GM23338 (cell line): ENCODE measurements at regions not wholly inside any gene's neighbourhood (a gene's known extent, or its start where the extent isn't known, plus 50 kb on each side); places are given as distances from the start of the nearest gene placed in this dataset.

Experiments
- ATAC-seq: fragments of 200-7000 bp; cut with Tn5 transposase; 3 replicates; pipeline ENCODE4 v1.9.1; 2020
- DNase-seq: peaks from one replicate; pipeline ENCODE4 v3.0.0-alpha.2; 2015; ENCODE audit warnings: low spot score
- H2AFZ ChIP-seq: fragments of 200-600 bp; sonication (generic); 2 replicates; pipeline ENCODE4 v1.8.0; 2016; ENCODE audit warnings: antibody characterized with exemption, mild to moderate bottlenecking, moderate library complexity
- H3F3A ChIP-seq: fragments of 200-600 bp; sonication (generic); replicated peaks from 2 replicates; pipeline ENCODE4 v1.8.0; 2017; ENCODE audit warnings: antibody characterized with exemption, mixed run types, low read depth
- H3K27ac ChIP-seq: fragments of 200-600 bp; sonication (generic); 2 replicates; pipeline ENCODE4 v1.6.1; 2016; ENCODE audit warnings: low read depth
- H3K27me3 ChIP-seq: fragments of 200-600 bp; sonication (generic); 2 replicates; pipeline ENCODE4 v1.8.0; 2016; ENCODE audit warnings: mild to moderate bottlenecking, mixed run types, moderate library complexity; ENCODE audit not compliant: insufficient read depth
- H3K36me3 ChIP-seq: fragments of 200-600 bp; sonication (generic); 2 replicates; pipeline ENCODE4 v1.8.0; 2016; ENCODE audit warnings: mild to moderate bottlenecking; ENCODE audit not compliant: insufficient read depth
- H3K4me1 ChIP-seq: fragments of 200-600 bp; sonication (generic); 2 replicates; pipeline ENCODE4 v1.8.0; 2016; ENCODE audit warnings: mild to moderate bottlenecking, moderate library complexity; ENCODE audit not compliant: insufficient read depth
- H3K4me2 ChIP-seq: fragments of 200-600 bp; sonication (generic); 2 replicates; pipeline ENCODE4 v1.7.1; 2017; ENCODE audit warnings: mixed run types
- H3K4me3 ChIP-seq: fragments of 200-600 bp; sonication (generic); 2 replicates; pipeline ENCODE4 v1.6.1; 2016; ENCODE audit warnings: mixed run types
- H3K79me2 ChIP-seq: fragments of 200-600 bp; sonication (generic); replicated peaks from 2 replicates; pipeline ENCODE4 v1.8.0; 2017; ENCODE audit warnings: mild to moderate bottlenecking; ENCODE audit not compliant: insufficient read depth
- H3K9me2 ChIP-seq: fragments of 200-600 bp; sonication (generic); 2 replicates; pipeline ENCODE4 v1.8.0; 2017; ENCODE audit not compliant: insufficient read depth
- H4K20me1 ChIP-seq: fragments of 200-600 bp; sonication (generic); replicated peaks from 2 replicates; pipeline ENCODE4 v1.8.0; 2017; ENCODE audit warnings: mild to moderate bottlenecking; ENCODE audit not compliant: insufficient read depth
- H3K27ac Mint-ChIP-seq: 2 replicates; pipeline ENCODE4 v1.8.0; 2020; ENCODE audit warnings: inconsistent platforms, mild to moderate bottlenecking, moderate library complexity, mixed read lengths
- H3K27me3 Mint-ChIP-seq: 3 replicates; pipeline ENCODE4 v1.8.0; 2022; ENCODE audit warnings: low read depth, mild to moderate bottlenecking, moderate library complexity, mixed read lengths, inconsistent platforms; ENCODE audit not compliant: insufficient read depth, poor library complexity
- H3K36me3 Mint-ChIP-seq: 3 replicates; pipeline ENCODE4 v1.8.0; 2021; ENCODE audit warnings: low read depth, mild to moderate bottlenecking, inconsistent platforms, moderate library complexity, mixed read lengths
- H3K4me1 Mint-ChIP-seq: 3 replicates; pipeline ENCODE4 v1.8.0; 2020; ENCODE audit warnings: mild to moderate bottlenecking, inconsistent platforms, mixed read lengths
- H3K4me3 Mint-ChIP-seq: 3 replicates; pipeline ENCODE4 v1.8.0; 2021; ENCODE audit warnings: moderate library complexity, mild to moderate bottlenecking, inconsistent platforms, mixed read lengths
- H3K9me3 Mint-ChIP-seq: 3 replicates; pipeline ENCODE4 v1.8.0; 2020; ENCODE audit warnings: moderate library complexity, mild to moderate bottlenecking, inconsistent platforms, mixed read lengths
- CREB1 ChIP-seq: fragments of 250-450 bp; sonication (Bioruptor Pico); IDR thresholded peaks from 2 replicates; pipeline ENCODE4 v1.5.0; 2020; ENCODE audit warnings: low read depth, mild to moderate bottlenecking, moderate library complexity
- EZH2 ChIP-seq: fragments of 200-600 bp; sonication (generic); IDR thresholded peaks from one replicate; pipeline ENCODE4 v1.8.0; 2017; ENCODE audit warnings: antibody characterized with exemption, mild to moderate bottlenecking, low read depth; ENCODE audit not compliant: unreplicated experiment
- EZH2phosphoT487 ChIP-seq: fragments of 200-600 bp; sonication (generic); IDR thresholded peaks from one replicate; pipeline ENCODE4 v1.8.1; 2018; ENCODE audit warnings: antibody characterized with exemption; ENCODE audit not compliant: unreplicated experiment
- JUNB ChIP-seq: IDR thresholded peaks from one replicate; pipeline ENCODE4 v1.6.1; 2016; ENCODE audit warnings: antibody characterized with exemption; ENCODE audit not compliant: unreplicated experiment
- POLR2AphosphoS5 ChIP-seq: IDR thresholded peaks from 2 replicates; pipeline ENCODE4 v1.6.1; 2016; ENCODE audit warnings: antibody characterized with exemption, low read depth
- STAT1 ChIP-seq: IDR thresholded peaks from one replicate; pipeline ENCODE4 v1.6.1; 2016; ENCODE audit warnings: antibody characterized with exemption; ENCODE audit not compliant: unreplicated experiment
- ZNF114 ChIP-seq: fragments of 250-450 bp; sonication (Bioruptor Pico); IDR thresholded peaks from 2 replicates; pipeline ENCODE4 v1.5.0; 2020; ENCODE audit warnings: mild to moderate bottlenecking, moderate library complexity
- ZNF331 ChIP-seq: fragments of 250-450 bp; sonication (Bioruptor Pico); IDR thresholded peaks from 2 replicates; pipeline ENCODE4 v1.5.0; 2020; ENCODE audit warnings: low read depth, mild to moderate bottlenecking, moderate library complexity
- TF ChIP-seq, protein P1 (sequence below): IDR thresholded peaks from one replicate; pipeline ENCODE4 v1.6.1; 2018; ENCODE audit warnings: antibody characterized with exemption; ENCODE audit not compliant: unreplicated experiment
- TF ChIP-seq, protein P2 (sequence below): IDR thresholded peaks from 2 replicates; pipeline ENCODE4 v1.6.1; 2016; ENCODE audit warnings: antibody characterized with exemption
- TF ChIP-seq, protein P3 (sequence below): fragments of 250-450 bp; sonication (Bioruptor Pico); IDR thresholded peaks from 2 replicates; pipeline ENCODE4 v1.5.0; 2020; ENCODE audit warnings: mild to moderate bottlenecking, moderate library complexity
- TF ChIP-seq, protein P4 (sequence below), 2 experiments: fragments of 200-600 bp in 1 of 2; sonication (generic) in 1 of 2; conservative IDR thresholded peaks; 2 replicates each; pipeline versions ENCODE4 v1.5.1 to v1.6.1; 2016 to 2017; ENCODE audit warnings: antibody characterized with exemption in 2 of 2, low read depth in 2 of 2, mild to moderate bottlenecking in 2 of 2, moderate library complexity in 1 of 2

DNA sequence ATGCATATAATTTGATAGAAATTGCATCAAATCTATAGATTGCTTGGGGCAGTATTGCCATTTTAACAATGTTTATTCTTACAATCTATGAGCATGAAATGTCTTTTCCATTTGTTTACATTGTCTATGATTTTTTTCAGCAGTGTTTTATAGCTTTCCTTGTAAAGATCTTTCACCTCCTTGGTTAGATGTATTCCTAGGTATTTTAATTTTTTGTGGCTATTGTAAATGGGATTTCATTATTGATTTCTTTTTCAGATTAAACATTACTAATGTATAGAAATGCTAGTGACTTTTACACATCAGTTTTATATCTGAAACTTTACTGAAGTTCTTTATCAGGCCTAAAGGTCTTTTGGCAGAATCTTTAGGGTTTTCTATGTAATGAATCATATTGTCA, 237.6 kb upstream of the STAC start:
- Histone ChIP-seq H3K27me3 (no peaks in the 10 kb centered on the region), H3K4me3 (no peak overlapping the region), H3K4me2 (no peak overlapping the region), H3K27ac (no peak overlapping the region), H3K36me3 (no peaks in the 10 kb centered on the region), H4K20me1 (no peaks in the 10 kb centered on the region), H3K9me2 (0 out of 2 replicates have a peak, but pooled peaks cover 5% of the 10 kb centered on the region), H3F3A (no peaks in the 10 kb centered on the region), H3K4me1 (no peaks in the 10 kb centered on the region), H3K79me2 (no peaks in the 10 kb centered on the region), H2AFZ (no peak overlapping the region)
- ATAC-seq (no peak), DNase-seq (no peak)
- no peak overlapping the region for H3K27ac Mint-ChIP-seq
- no peak overlapping the region for H3K4me3 Mint-ChIP-seq
- H3K36me3 Mint-ChIP-seq: no peaks in the 10 kb centered on the region
- H3K9me3 Mint-ChIP-seq: no peaks in the 10 kb centered on the region
- no peaks in the 10 kb centered on the region for H3K4me1 Mint-ChIP-seq
- no peak for TF ChIP-seq STAT1
- no peak for TF ChIP-seq ZNF114 (CRISPR knock-in tag)
- no peak for TF ChIP-seq EZH2phosphoT487
- TF ChIP-seq, protein P1, sequence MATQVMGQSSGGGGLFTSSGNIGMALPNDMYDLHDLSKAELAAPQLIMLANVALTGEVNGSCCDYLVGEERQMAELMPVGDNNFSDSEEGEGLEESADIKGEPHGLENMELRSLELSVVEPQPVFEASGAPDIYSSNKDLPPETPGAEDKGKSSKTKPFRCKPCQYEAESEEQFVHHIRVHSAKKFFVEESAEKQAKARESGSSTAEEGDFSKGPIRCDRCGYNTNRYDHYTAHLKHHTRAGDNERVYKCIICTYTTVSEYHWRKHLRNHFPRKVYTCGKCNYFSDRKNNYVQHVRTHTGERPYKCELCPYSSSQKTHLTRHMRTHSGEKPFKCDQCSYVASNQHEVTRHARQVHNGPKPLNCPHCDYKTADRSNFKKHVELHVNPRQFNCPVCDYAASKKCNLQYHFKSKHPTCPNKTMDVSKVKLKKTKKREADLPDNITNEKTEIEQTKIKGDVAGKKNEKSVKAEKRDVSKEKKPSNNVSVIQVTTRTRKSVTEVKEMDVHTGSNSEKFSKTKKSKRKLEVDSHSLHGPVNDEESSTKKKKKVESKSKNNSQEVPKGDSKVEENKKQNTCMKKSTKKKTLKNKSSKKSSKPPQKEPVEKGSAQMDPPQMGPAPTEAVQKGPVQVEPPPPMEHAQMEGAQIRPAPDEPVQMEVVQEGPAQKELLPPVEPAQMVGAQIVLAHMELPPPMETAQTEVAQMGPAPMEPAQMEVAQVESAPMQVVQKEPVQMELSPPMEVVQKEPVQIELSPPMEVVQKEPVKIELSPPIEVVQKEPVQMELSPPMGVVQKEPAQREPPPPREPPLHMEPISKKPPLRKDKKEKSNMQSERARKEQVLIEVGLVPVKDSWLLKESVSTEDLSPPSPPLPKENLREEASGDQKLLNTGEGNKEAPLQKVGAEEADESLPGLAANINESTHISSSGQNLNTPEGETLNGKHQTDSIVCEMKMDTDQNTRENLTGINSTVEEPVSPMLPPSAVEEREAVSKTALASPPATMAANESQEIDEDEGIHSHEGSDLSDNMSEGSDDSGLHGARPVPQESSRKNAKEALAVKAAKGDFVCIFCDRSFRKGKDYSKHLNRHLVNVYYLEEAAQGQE: no peak
- TF ChIP-seq JUNB: no peak
- TF ChIP-seq EZH2: no peak
- TF ChIP-seq, protein P2, sequence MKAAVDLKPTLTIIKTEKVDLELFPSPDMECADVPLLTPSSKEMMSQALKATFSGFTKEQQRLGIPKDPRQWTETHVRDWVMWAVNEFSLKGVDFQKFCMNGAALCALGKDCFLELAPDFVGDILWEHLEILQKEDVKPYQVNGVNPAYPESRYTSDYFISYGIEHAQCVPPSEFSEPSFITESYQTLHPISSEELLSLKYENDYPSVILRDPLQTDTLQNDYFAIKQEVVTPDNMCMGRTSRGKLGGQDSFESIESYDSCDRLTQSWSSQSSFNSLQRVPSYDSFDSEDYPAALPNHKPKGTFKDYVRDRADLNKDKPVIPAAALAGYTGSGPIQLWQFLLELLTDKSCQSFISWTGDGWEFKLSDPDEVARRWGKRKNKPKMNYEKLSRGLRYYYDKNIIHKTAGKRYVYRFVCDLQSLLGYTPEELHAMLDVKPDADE: no peak
- TF ChIP-seq ZNF331 (CRISPR knock-in tag): no peak
- TF ChIP-seq, protein P3, sequence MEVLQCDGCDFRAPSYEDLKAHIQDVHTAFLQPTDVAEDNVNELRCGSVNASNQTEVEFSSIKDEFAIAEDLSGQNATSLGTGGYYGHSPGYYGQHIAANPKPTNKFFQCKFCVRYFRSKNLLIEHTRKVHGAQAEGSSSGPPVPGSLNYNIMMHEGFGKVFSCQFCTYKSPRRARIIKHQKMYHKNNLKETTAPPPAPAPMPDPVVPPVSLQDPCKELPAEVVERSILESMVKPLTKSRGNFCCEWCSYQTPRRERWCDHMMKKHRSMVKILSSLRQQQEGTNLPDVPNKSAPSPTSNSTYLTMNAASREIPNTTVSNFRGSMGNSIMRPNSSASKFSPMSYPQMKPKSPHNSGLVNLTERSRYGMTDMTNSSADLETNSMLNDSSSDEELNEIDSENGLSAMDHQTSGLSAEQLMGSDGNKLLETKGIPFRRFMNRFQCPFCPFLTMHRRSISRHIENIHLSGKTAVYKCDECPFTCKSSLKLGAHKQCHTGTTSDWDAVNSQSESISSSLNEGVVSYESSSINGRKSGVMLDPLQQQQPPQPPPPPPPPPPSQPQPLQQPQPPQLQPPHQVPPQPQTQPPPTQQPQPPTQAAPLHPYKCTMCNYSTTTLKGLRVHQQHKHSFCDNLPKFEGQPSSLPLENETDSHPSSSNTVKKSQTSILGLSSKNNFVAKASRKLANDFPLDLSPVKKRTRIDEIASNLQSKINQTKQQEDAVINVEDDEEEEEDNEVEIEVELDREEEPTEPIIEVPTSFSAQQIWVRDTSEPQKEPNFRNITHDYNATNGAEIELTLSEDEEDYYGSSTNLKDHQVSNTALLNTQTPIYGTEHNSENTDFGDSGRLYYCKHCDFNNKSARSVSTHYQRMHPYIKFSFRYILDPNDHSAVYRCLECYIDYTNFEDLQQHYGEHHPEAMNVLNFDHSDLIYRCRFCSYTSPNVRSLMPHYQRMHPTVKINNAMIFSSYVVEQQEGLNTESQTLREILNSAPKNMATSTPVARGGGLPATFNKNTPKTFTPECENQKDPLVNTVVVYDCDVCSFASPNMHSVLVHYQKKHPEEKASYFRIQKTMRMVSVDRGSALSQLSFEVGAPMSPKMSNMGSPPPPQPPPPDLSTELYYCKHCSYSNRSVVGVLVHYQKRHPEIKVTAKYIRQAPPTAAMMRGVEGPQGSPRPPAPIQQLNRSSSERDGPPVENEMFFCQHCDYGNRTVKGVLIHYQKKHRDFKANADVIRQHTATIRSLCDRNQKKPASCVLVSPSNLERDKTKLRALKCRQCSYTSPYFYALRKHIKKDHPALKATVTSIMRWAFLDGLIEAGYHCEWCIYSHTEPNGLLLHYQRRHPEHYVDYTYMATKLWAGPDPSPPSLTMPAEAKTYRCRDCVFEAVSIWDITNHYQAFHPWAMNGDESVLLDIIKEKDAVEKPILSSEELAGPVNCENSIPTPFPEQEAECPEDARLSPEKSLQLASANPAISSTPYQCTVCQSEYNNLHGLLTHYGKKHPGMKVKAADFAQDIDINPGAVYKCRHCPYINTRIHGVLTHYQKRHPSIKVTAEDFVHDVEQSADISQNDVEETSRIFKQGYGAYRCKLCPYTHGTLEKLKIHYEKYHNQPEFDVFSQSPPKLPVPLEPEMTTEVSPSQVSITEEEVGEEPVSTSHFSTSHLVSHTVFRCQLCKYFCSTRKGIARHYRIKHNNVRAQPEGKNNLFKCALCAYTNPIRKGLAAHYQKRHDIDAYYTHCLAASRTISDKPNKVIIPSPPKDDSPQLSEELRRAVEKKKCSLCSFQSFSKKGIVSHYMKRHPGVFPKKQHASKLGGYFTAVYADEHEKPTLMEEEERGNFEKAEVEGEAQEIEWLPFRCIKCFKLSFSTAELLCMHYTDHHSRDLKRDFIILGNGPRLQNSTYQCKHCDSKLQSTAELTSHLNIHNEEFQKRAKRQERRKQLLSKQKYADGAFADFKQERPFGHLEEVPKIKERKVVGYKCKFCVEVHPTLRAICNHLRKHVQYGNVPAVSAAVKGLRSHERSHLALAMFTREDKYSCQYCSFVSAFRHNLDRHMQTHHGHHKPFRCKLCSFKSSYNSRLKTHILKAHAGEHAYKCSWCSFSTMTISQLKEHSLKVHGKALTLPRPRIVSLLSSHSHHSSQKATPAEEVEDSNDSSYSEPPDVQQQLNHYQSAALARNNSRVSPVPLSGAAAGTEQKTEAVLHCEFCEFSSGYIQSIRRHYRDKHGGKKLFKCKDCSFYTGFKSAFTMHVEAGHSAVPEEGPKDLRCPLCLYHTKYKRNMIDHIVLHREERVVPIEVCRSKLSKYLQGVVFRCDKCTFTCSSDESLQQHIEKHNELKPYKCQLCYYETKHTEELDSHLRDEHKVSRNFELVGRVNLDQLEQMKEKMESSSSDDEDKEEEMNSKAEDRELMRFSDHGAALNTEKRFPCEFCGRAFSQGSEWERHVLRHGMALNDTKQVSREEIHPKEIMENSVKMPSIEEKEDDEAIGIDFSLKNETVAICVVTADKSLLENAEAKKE: no peak
- TF ChIP-seq, protein P4, sequence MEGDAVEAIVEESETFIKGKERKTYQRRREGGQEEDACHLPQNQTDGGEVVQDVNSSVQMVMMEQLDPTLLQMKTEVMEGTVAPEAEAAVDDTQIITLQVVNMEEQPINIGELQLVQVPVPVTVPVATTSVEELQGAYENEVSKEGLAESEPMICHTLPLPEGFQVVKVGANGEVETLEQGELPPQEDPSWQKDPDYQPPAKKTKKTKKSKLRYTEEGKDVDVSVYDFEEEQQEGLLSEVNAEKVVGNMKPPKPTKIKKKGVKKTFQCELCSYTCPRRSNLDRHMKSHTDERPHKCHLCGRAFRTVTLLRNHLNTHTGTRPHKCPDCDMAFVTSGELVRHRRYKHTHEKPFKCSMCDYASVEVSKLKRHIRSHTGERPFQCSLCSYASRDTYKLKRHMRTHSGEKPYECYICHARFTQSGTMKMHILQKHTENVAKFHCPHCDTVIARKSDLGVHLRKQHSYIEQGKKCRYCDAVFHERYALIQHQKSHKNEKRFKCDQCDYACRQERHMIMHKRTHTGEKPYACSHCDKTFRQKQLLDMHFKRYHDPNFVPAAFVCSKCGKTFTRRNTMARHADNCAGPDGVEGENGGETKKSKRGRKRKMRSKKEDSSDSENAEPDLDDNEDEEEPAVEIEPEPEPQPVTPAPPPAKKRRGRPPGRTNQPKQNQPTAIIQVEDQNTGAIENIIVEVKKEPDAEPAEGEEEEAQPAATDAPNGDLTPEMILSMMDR (conservative IDR thresholded peaks at IDR 0.05; ENCODE audit: low read depth in 2 of 2): no peak
- no peak for TF ChIP-seq POLR2AphosphoS5
- TF ChIP-seq CREB1 (CRISPR knock-in tag): no peak
- H3K27me3 Mint-ChIP-seq: no peaks in the 10 kb centered on the region
